ENCODE measurements at regions not wholly inside any gene's neighbourhood (a gene's known extent, or its start where the extent isn't known, plus 50 kb on each side); places are given as distances from the start of the nearest gene placed in this dataset.
A peak's percentile ranks its signal among the peaks of the same experiment; 100 is the strongest.

DNA sequence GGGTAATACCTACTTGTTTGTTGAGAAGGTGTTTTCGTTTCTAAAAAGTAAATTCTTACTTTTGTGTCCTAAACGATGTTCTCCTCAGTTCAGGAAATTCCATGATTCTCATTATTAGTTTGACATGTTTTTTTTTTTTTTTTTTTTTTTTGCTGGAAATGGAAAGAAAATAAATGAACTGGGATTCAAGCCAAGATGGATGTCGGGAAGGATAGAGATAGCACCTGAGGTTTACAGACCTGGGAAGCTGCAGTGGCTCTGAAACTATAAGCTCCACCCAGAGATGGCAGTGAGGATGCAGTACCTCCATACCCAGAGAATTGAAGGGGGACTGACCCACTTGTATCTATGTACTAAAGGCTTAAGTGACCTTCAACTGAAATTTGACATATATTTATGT lies 334.6 kb upstream of the TGFBR2 start:
- DNase-seq (ENCODE audit: low read depth in 1 of 2, low spot score in 1 of 2) = no peak
- Histone ChIP-seq H3K27me3 (no peaks in the 10 kb centered on the region), H3K4me1 (ENCODE audit: low read depth) (no peaks in the 10 kb centered on the region), H3K27ac (no peak overlapping the region), H3K4me3 (no peak overlapping the region), H3K9me3 (ENCODE audit: low read depth) (no peaks in the 10 kb centered on the region), H3K36me3 (no peaks in the 10 kb centered on the region)
- no peak for TF ChIP-seq CTCF (IDR thresholded peaks at IDR 0.05; ENCODE audit: low read depth, low read length)

DNA sequence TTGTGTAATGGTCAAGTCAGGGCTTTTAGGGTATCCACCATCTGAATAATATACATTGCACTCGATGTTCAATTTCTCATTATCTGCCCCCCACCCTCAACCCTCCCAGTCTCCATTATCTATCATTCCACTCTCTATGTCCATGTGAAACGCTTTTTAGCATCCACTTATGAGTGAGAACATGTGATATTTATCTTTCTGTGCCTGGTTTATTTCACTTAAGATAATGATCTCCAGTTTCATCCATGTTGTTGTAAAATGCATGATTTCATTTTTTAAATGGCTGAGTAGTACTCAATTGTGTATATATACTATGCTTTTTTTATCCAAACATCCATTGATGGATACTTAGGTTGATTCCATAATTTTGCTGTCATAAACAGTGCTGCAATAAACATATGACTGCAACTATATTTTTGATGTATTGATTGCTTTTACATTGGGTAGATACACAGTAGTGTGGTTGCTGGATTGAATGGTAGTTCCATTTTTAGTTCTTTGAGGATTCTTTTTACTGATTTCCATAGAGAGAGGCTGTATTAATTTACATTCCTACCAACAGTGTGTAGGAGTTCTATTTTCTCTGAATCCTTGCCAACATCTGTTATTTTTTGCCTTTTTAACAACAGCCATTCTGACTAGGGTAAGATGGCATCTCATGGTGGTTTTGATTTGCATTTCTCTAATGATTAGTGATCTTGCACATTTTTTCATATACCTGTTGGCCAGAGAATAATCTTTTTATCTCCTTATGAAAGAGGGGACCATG lies 332.9 kb upstream of the TGFBR2 start:
- Histone ChIP-seq H3K27me3 (no peaks in the 10 kb centered on the region), H3K4me3 (no peak overlapping the region), H3K36me3 (no peaks in the 10 kb centered on the region), H3K4me1 (ENCODE audit: low read depth) (no peaks in the 10 kb centered on the region), H3K27ac (no peak overlapping the region), H3K9me3 (ENCODE audit: low read depth) (no peaks in the 10 kb centered on the region)
- DNase-seq (ENCODE audit: low read depth in 1 of 2, low spot score in 1 of 2) = peak in 1 of 2 donors; percentile 25
- no peak for TF ChIP-seq CTCF (IDR thresholded peaks at IDR 0.05; ENCODE audit: low read depth, low read length)

DNA sequence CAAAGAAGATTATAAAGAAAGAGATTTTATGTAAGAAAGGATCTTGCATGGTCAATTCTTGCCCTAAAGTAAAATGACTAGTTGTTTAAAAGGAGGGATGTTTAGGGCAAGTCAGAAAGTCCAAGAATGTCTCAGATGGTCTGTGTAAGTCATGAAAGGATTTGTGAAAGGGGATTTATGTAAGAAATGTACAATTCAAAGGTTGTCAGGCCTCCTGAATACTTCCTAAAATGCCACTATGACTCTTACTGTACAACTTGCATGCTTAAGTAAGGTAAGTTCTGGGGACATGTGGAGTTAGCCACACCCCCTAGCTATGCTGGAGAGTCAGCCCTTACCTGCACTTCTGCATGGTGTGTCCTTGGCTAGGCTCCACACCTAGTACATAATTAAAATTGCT lies 328.9 kb upstream of the TGFBR2 start:
- Histone ChIP-seq H3K4me1 (ENCODE audit: low read depth) (no peaks in the 10 kb centered on the region), H3K4me3 (no peak overlapping the region), H3K9me3 (ENCODE audit: low read depth) (no peaks in the 10 kb centered on the region), H3K27me3 (no peaks in the 10 kb centered on the region), H3K27ac (no peak overlapping the region), H3K36me3 (no peaks in the 10 kb centered on the region)
- DNase-seq (ENCODE audit: low read depth in 1 of 2, low spot score in 1 of 2) = no peak
- TF ChIP-seq CTCF (IDR thresholded peaks at IDR 0.05; ENCODE audit: low read depth, low read length) = no peak

DNA sequence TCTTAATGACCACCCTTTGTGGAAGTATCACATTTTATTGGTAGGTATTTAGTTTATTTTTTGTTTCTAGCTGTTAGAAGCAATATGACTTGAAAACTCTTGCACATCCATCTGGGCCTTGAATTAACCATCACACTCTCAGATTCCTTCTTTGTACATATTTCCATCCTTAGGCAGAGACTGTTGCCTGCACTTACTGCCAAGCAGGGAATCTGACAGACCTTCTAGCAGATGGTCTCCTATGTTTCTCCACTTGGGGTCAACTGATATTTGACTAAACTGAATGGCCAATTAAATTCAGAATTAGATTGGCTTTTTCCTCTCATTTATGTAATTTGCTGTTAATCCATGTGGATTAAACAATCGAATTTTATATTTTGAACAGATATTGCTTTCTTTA lies 324.9 kb upstream of the TGFBR2 start:
- DNase-seq (ENCODE audit: low read depth in 1 of 2, low spot score in 1 of 2) = no peak
- Histone ChIP-seq H3K4me1 (ENCODE audit: low read depth) (no peaks in the 10 kb centered on the region), H3K9me3 (ENCODE audit: low read depth) (no peaks in the 10 kb centered on the region), H3K36me3 (no peaks in the 10 kb centered on the region), H3K27me3 (no peaks in the 10 kb centered on the region), H3K4me3 (no peak overlapping the region), H3K27ac (no peak overlapping the region)
- TF ChIP-seq CTCF (IDR thresholded peaks at IDR 0.05; ENCODE audit: low read depth, low read length) = no peak

DNA sequence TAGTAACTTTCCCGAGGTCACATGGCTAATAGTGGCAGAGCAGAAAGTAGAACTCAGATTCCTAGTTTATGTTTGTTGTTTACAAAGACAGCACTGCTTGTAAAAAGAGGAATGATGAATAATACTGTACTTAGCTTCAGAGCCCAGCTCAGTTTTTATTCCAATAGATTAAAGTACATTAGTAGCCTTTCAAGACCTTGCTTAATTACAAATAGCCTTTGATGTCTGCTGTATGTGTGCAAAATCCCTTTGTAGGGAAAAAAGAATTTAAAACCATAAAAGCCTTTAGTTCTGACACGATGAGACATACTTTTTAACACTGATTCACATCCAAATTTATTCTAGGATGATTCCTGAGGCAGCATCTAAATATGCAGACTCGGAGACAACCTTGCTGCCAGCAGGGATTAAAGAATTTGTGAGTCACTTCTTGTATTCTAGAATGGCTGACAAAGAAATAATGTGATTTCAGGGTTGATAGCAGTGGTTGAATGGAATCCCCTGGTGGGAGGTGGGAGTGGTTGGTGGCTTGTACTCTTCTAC lies 324.2 kb upstream of the TGFBR2 start:
- no peaks in the 10 kb centered on the region for H3K36me3 ChIP-seq
- H3K4me3 ChIP-seq = no peak overlapping the region
- no peaks in the 10 kb centered on the region for H3K9me3 ChIP-seq (ENCODE audit: low read depth)
- peak in 1 of 2 donors; percentile 82 for DNase-seq (ENCODE audit: low read depth in 1 of 2, low spot score in 1 of 2)
- no peaks in the 10 kb centered on the region for H3K4me1 ChIP-seq (ENCODE audit: low read depth)
- TF ChIP-seq CTCF (IDR thresholded peaks at IDR 0.05; ENCODE audit: low read depth, low read length) = no peak
- no peak overlapping the region for H3K27ac ChIP-seq
- no peaks in the 10 kb centered on the region for H3K27me3 ChIP-seq

All from cardiac muscle cell (in vitro differentiated cells and primary cell).